ENCODE measurements at regions not wholly inside any gene's neighbourhood (a gene's known extent, or its start where the extent isn't known, plus 50 kb on each side); places are given as distances from the start of the nearest gene placed in this dataset.

DNA sequence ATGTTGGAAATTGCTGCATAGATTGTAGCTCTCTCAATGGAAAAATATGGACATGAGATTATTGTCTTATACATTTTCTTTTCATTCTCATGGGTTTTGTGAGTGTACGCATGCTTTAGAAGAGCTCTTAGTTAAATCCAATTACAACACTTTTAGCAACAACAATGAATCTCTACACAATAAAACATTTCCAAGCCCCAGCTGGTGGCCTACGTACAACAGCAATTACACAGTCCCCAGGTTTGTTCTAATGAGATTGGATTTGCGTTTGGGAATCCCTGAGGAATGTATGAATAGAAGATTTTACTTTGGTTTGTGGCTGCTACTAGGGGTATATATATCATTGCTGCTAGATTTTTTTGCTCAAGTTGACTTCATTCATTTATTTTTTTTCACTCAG, 98.6 kb downstream of the FHDC1 start:
- DNase-seq (ENCODE audit: low read depth), result no peak

DNA sequence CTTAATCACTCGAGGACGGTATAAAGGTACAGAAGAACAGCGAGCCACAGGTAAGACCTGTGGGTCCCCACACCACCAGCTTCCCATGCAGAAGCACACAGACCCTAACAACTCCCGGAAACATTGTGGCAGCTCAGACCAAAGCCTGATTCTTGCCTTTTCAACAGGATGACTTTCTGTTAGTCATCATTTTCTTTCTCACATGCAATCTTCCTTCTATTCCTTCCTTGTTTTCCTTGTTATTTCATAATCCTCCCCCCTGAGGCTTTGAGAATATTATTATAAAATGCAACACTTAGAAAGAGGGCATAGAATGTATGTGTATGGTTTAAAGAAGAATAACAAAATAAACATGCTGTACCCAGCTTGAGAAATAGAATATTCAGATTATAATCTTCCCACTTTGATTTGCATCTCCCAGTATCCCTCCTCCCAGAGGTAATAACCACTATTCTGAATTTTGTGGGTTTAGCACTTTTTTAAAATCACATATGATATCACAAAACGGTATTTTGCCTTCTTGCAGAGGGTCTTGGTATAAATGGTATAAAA, 100.9 kb downstream of the FHDC1 start:
- no peak for DNase-seq (ENCODE audit: low read depth)

DNA sequence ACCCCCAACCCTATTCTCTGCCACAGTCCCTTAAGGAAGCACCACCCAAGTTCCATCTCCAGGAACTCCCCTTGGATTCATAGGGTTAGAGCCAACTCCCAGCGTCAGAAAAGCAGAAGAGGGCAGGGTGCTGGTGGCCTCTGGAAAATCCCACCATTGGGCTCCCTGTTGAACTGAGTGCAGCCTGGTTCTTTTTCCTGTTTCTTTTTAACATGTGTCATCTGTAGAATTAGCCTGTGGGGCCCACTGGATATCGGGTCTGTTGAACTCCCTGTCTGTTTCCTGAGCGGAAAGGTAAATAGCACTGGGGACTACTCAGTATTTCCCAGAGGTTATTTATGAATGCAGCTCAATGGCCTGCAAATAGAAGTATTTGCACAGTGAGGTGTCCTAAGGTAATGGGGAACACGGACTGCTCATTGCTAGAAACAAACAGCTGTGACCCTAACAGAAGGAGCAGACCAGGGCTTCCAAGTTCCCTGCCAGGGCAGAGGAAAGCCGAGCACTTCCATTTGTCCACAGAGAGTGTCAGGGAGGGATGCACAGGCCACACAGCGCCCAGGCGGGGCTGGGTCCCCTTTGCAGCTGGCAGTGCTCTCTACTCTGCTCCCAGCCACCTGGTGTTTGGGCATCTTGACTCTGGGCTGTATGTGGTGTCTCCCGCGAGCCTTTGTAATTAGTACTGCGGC, 102.6 kb downstream of the FHDC1 start:
- DNase-seq (ENCODE audit: low read depth), result no peak

DNA sequence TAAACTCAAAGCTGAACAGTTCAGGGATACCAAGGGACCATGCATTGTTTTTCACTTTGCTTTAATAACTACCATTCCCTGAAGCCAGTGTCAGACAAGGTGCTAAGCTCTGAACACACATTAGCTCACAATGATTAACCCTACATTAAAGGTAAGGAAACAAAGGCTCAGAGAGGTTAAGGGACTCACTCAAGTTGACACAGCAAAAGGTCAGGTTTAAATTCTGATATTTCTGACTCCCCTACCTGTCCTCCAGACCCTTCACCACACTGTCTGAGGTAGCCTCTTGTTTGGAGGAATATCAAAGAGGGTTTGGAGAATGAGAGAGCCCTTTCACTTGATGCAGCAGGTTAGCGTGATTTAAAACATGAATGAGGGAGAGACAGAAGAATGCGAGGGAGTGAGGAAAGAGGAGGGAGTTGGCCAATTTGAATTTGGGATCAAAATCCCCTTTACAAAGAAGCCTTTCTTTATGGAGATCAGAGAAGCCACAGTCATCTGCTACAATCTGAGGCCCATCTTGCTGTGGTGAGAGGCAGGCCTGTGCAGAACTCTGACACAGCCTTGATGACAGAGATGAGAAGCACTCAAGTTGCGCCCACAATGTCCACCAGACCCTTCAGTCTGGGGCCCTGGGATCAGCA, 103.5 kb downstream of the FHDC1 start:
- DNase-seq (ENCODE audit: low read depth), result no peak

DNA sequence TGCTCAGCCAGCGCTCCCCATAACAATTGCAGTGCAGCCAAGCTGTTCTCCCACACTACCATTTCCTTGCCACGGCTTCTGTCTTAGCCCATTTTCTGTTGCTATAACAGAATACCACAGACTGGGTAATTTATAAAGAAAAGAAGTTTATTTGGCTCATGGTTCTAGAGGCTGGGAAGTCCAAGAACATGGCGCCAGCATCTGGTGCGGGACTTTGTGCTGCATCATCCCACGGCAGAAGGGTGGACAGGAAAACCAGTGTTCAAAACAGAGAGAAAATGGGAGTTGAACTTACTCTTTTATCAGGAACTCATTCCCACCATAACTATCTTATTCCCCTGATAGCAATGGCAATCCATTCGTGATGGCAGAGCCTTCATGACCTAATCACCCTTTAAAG, 104.6 kb downstream of the FHDC1 start:
- no peak for DNase-seq (ENCODE audit: low read depth)

DNA sequence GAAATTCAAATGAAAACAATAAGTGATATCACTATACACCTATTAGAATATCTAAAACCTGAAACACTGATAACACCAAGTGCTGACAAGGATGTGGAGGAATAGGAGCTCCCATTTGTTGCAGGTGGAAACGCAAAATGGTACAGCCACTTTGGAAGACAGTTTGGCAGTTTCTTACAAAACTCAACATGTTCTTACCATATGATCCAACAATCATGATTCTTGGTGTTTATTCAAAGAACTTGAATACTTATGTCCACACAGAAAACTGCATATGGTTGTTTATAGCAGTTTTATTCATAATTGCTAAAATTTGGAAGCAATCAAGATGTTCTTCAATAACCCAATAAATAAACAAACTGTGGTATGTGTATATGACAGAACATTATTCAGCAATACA, 107.9 kb downstream of the FHDC1 start:
- no peak for DNase-seq (ENCODE audit: low read depth)

DNA sequence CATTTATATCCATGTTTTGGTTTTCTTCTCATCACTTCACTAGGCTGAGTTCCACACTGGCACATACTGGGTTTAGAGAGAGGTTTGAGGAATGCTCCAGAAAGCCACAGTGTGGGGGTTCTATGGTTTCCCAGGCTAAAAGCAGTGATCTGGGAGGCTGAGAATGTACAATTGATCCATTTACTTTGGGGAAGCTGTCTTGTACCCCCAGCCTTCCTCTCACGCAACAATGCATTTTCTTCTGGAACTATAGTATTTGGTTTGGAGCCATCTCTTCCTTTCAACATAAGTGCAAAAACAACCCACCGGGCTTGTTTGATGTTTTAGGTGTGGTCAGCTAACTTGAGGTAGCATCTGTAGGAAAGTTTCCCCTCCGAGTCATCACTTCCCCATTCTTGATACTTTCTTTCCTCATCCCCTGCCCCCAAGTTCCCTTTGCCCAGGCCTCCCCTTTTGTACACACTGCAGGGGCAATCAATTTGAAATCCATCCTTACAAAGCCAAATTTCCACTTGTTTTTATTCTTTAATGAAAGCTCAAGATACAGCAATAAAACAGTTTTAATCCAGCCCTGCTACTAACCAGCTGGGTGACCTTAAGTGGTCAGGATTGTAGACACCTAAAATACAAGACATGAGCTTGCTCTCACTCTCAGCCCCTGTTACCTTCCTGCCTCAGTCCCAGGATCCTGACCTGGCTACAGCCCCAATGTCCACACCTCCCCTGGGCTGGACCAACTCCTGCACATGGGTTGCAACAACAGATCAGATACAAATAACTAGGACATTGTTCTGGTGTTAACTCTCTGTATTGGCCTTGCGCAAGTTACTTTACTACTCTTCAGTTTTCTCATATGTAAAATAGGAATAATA, 109.2 kb downstream of the FHDC1 start:
- DNase-seq (ENCODE audit: low read depth), result no peak

DNA sequence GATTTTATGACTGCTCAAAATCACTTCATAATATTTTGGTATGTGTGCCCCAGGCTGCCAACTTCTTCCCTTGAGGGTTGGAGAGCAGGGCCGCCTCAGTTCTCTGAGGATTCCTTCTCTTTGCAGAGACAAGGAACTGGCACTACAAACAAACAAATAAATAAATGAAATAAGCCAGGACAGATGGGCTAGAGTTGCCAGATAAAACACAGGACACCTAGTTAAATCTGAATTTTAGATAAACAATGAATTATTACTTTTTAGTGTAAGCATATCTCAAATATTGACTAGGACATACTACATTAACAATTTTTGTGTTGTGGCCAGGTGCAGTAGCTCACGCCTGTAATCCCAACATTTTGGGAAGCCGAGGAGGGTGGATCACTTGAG, 122.5 kb downstream of the FHDC1 start:
- no peak for DNase-seq (ENCODE audit: low read depth)

DNA sequence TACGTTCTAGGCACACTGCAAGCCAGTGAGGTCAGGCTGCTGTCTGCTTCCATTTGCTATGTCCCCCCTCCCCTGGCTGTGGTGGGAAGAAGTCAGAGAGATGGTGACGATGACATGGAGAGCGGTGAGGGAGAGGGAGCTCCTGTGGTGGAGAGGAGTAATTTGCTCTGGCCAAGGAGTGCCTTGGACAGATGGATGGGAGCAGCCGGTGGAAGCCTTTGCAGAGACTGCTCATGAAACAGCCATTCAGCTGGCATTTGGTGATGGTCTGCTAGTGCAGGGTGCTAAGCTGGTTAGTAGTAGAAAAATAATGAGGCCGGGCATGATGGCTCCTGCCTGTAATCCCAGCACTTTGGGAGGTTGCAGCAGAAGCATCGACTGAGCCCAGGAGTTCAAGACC, 124.1 kb downstream of the FHDC1 start:
- DNase-seq (ENCODE audit: low read depth), result no peak

DNA sequence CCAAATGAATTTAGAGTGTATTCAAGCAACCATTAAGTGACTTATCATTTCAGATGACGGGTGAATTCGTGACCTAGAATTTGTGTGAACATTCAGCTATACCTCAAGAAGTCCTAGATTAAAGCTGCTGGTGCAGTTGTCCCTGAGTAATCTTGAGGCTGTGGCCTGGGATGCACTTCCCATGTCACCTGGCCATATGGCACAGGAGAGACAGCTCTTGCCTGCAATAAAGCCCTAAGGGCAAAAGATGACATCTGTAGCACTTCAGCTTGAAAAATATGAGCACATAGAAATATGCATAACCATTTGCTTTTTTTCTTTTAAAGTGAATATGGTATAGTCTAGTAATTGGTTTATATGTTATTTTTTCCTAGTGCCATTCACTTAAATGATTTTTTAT, 125.8 kb downstream of the FHDC1 start:
- DNase-seq (ENCODE audit: low read depth), result no peak

DNA sequence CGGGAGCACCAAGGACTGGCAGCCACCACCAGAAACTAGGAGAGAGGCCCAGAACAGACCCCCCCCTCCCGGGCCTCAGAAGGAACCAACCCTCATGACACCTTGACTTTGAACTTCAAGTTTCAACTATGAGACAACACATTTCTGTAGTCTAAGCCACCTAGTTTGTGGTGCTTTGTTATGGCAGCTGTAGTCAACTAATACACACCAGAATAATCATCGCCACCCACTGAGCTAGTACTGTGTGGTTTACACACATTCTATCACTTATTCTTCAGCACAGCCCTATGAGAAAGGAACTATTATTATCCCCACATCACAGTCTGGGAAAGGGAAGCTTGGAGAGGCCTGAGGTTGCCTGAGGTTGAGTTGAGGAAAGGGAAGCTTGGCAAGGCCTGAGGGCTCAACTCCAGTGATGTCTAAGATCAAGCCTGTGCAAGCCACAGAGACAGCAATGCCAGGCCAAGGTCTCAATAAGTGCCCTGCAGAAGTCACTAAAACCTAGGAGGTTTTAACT, 126.6 kb downstream of the FHDC1 start:
- no peak for DNase-seq (ENCODE audit: low read depth)

DNA sequence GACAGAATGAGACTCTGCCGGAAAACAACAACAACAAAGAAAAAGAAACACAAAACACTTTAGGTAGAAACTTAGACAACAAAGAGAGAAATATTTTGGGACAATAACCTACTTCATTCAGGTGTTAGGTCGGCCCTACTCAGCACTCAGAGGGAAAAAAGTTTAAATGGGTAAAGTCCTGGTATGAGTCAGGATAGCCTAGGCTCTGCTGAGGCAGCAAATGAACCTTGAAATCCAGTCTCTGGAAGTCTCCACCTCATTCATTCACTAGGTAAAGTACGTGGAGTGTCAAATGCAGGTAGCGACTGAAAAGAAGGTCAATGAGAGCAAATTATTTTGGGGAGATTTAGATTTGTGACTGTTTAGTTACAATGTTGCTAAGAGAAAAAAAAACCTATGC, 127.4 kb downstream of the FHDC1 start:
- no peak for DNase-seq (ENCODE audit: low read depth)

DNA sequence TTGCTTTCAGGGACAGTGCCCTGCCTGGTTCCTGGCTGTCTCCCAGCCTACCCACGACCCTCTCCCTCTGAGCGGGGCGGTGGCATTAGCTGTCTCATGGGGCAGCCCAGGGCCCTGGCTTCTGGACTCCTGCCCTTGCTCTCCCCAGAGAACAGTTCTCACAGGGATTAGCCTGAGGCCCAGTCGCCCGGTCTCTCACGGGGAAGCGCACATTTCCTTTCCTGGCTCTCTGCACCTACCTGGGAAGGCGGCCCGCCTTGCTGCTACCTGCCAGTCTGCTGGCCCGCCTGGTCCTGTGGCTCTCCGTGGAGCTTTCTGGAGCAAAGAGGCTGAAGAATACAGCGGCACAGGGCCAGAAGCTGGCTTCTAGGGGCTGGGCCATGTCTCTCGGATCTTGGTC, 128.4 kb downstream of the FHDC1 start:
- no peak for DNase-seq (ENCODE audit: low read depth)

DNA sequence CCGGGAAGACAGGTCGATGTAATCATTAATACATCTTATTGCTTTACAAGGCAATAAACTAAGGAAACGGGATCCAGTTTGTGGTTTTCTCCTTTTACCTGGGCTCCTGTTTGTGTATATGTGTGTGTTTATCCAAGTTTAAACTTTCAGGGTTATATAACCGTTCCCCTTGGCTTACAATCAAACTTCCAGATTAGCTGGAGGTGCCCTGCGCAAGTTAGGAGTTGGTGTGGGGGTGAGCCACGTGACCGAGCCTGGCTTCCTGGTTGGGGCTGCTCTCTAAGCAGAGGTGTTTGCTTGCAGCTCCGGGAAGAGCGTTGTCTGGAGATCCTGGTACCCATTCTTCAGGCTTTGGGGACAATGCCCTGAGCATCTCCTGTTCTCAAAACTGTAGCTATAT, 129.2 kb downstream of the FHDC1 start:
- no peak for DNase-seq (ENCODE audit: low read depth)

DNA sequence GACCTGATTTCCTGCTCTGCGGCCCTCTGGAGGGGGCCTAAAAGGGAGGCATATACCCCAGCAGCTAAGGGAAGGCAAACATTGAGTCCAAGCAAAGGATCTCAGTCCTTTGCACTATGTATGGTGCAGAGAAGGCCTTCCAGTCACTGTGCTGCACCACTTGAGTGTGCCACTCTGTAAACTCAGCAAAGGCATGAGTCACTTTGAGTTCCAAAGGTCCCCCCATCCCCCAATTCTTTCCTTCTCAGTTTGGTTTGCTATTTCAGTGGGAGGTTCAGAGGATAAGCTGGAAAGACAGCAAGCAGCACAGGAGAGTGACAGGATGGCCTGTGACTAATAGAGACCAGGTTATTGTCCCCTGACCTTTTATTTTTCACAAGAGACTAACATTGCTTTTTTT, 131.3 kb downstream of the FHDC1 start:
- no peak for DNase-seq (ENCODE audit: low read depth)

DNA sequence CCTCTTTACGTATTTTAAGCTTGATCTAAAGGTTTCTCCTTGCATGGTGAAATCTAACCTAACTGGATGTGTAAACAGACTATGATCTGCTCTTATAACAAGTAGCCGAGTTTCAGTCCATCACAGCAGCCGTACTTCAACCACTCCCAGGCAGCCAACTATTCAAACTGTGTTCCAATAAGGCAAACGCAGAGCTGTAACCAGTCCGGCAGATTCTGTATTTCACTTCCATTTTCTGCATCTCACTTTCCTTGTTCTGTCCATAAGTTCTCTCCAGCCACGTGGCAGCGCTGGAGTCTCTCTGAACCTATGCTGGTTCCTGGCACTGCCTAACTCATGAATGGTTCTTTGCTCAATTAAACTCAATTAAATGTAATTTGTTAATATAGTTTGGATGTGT, 132.6 kb downstream of the FHDC1 start:
- DNase-seq (ENCODE audit: low read depth), result no peak

DNA sequence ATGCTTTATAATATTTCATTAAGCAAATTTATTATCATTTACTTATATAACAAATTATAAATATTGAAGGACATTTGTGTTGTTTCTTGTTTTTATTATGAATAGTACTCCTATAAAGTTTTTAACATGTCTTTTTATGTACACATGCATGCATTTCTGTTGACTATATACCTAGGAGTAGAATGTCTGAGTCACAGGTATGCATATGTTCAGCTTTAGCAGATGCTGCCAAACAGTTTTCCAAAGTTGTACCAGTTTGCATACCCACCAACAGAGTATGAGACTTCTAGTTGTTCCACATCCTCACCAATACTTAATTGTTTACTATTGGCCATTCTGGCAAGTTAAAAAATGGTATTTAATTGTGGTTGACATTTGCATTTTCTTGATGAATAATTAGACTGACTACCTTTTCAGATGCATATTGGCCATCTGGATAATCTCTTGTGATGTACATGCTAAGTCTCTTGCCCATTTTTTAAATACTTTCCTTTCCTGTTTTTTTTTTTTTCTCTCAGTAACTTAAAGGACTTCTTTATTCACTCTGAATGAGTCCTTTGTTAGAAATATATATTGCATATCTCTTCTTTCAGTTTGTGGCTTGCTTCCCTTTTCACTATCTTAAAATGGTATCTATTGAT, 132.2 kb upstream of the TRIM2 start:
- DNase-seq (ENCODE audit: low read depth), result no peak

DNA sequence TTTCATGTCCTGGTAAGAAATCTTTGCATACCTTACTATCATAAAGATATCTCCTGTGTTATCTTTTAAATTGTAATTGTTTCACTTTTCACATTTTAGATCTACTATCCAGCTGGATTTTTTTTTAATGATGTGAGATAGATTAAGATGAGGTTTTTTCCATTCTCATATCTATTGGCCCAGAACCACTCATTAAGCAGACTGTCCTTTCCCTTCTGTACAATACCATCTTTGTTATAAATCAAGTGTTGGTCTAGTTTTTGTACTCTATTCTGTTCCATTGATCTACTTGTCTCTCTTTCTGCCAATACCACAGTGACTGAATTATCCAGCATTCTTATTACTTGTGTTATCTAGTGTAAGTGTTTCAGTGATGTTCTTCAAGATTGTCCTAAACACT, 131.6 kb upstream of the TRIM2 start:
- no peak for DNase-seq (ENCODE audit: low read depth)

DNA sequence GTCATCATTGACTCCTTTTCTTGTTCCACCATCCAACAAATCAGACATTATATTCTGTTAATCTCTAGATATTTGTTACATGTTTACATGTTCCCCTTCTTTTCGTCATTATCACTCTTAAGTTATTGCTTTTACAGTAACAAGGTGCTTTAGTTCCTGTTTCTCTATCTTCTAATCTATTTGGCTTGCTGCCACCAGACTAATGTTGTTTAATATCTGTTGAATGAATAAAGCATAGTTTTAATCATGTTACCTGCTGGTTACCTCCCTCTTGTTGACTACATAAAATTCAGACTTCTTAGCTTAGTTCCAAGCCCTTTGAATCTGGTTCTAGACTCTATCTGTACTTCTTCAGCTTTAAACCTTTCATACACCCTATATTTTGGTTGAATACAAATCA, 129.8 kb upstream of the TRIM2 start:
- no peak for DNase-seq (ENCODE audit: low read depth)

DNA sequence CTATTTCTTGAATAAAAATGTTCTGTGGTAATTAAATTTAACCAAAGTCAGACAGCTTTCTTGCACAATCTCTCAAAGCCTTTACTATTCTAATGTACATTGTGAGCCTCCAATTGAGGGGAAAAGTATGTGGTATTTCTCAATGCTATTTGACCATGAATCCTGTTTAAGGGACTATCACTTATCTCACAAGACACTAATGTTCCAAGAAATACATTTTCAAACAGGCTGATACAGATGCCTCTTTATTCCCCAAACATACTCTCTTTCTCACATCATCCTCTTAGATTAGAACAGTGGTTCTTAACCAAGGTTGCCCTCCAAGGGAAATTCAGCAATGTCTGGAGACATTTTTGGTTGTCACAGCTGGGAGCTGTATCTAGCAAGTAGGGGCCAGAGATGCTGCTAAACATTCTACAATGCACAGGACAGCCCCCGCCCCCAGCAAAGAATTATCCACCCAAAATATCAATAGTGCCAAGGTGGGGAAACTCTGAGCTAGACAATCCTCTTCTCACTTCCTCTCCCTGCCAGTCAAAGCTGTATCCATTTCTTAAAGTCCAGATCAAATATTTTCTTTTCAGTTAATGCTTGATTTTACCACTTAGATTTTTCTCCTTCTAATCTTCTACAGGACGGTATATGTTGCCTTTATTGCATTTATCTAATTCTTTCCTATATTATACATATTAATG, 129.2 kb upstream of the TRIM2 start:
- DNase-seq (ENCODE audit: low read depth), result no peak

DNA sequence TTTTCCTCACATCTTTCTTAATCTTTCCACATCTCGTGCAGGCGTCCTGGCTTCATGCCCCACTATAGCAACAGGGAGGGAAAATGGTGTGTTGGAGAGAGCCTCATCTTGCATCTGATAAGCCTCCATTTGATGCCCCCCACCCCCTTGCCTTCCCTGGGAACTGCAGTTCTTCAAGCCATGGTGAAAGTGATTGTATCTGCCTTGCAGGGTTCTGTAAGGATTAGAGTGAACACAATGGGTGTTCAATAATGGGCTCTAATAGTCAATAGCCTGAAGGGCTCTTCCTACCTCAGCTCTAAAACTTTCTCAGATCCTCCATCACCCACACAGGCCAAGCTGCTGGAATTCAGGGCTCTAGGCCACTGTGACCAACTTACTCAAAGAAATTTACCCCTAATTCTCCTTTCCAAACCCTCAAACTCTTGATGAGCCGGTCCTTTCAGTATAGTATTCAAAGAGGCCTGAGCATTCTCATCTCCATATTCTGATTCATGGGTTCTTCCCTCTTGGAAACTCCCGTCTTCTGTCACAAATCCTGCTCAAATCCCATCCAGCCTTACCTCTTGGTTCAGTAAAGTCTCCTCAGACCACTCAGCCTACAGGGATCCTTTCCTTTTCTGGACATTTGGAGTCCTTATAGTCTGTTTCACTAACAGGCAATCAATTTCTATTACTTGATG, 128.3 kb upstream of the TRIM2 start:
- no peak for DNase-seq (ENCODE audit: low read depth)

Measured in stimulated activated CD8-positive, alpha-beta memory T cell treated with anti-CD3 and anti-CD28 coated beads, Interleukin-4, amount 100 ng/mL, for 24 hours (primary cell).